ENCODE measurements at regions not wholly inside any gene's neighbourhood (a gene's known extent, or its start where the extent isn't known, plus 50 kb on each side); places are given as distances from the start of the nearest gene placed in this dataset.

DNA sequence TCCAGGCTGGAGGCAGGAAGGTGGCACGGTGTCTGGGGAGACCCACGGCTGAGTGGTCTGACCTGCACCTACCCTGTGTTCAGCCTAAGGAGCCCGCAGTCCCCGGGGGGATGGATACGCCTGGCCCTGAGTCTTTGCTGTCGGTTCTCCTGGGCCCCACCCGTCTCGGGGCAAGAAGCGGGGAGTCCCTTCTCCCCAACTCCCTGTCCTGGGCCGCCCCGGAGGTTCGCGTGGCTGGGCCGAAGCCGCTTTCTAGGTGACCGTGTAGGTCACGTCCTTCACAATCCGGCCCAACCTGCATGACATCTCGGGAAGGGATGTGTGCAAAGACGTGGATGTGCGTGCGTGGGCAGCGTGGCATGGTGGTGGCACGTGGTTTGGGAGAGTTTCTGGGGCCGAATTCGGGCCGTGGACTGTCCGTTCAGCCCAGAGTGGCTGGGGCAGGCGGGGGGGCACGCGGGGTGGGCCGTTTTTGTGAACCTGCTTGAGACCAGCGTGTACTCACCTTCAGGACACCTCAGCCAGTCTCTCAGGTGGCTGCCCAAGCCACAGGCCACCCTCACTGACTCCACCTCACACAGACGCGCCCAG is 103.3 kb downstream of the PTPRS start:
- Histone ChIP-seq H3K4me1 (no peaks in the 10 kb centered on the region), H3K27me3 (no peaks in the 10 kb centered on the region), H3K27ac (no peak overlapping the region), H3K4me3 (no peak overlapping the region), H3K9me3 (no peaks in the 10 kb centered on the region), H3K36me3 (no peaks in the 10 kb centered on the region)
- intact Hi-C loops (cut with DNase I; ENCODE audit: low total_unique reads) = no loop called here
- 94% methylated on average over 34 of the region's 35 CpGs; no CpG with 5 or more reads in 1 of the 2 donors for WGBS, 2 donors (ENCODE audit: low coverage in 1 of 2)
- DNase-seq = no peak
- no peak for TF ChIP-seq POLR2AphosphoS5 (IDR thresholded peaks at IDR 0.05)
- TF ChIP-seq CTCF (IDR thresholded peaks at IDR 0.05) = no peak
- in situ Hi-C loops (cut with MboI; ENCODE audit: low pct_ligation_motif_present in 1 of 4, low pct_unique_long_range_greater_than_20kb in 1 of 4, low sequenced_read_pairs in 3 of 4) = no loop called here

DNA sequence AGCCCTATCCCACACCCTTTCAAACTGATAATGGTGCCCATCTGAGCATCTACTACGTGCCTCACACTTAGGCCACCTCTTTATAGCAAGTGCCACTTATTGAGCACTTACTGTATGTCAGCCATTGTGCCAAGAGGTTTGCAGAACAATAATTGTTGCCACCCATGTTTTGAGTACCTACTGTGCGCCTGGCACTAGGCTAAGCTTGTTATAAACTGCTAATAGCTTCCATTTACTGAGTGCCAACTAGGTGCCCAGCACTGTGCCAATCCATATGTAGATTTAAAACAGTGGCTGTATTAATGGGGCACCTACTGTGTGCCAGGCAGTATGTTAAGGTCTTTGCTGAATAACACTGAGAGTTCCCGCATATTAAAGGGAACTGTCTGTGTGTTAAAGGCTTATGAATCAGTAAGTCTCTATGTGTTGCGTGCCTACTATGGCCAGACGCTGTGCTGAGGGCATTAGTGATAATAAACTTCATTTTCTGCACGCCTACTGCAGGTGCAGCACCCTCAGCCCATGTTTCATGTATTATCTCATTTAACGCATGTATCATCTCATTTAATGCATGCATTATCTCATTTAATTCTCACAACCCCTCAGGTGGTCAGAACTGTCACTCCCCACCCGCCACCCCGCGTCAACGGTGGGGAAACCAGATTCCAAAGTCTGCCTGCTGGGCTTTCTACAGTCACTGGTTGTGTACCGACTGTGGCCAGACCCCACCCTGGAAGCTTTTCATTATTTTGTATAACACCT is 105.0 kb downstream of the PTPRS start:
- intact Hi-C loops (cut with DNase I; ENCODE audit: low total_unique reads) = no loop called here
- in situ Hi-C loops (cut with MboI; ENCODE audit: low pct_ligation_motif_present in 1 of 4, low pct_unique_long_range_greater_than_20kb in 1 of 4, low sequenced_read_pairs in 3 of 4) = no loop called here
- TF ChIP-seq POLR2A (IDR thresholded peaks at IDR 0.05) (no peak), CTCF (IDR thresholded peaks at IDR 0.05) (no peak), EP300 (IDR thresholded peaks at IDR 0.05; ENCODE audit: low read depth) (no peak), POLR2AphosphoS5 (IDR thresholded peaks at IDR 0.05) (no peak)
- Histone ChIP-seq H3K9me3 (no peaks in the 10 kb centered on the region), H3K4me1 (no peaks in the 10 kb centered on the region), H3K27me3 (no peaks in the 10 kb centered on the region), H3K27ac (no peak overlapping the region), H3K36me3 (no peaks in the 10 kb centered on the region), H3K4me3 (no peak overlapping the region)
- WGBS, 2 donors (ENCODE audit: low coverage in 1 of 2) = 92 to 94% methylated on average over 8 to 12 of the region's 12 CpGs
- no peak for DNase-seq

GRCh38 chr19:5234412-5234811 is 106.2 kb downstream of the PTPRS start:
- intact Hi-C loops (cut with DNase I; ENCODE audit: low total_unique reads) = no loop called here
- Histone ChIP-seq H3K27me3 (no peaks in the 10 kb centered on the region), H3K4me1 (peaks cover 0 to 5% (median under 1%) of the 10 kb centered on the region in 4 donors), H3K4me3 (no peak overlapping the region), H3K9me3 (no peaks in the 10 kb centered on the region), H3K36me3 (no peaks in the 10 kb centered on the region), H3K27ac (no peak overlapping the region)
- 85 to 100% methylated on average over 2 to 3 of the region's 3 CpGs for WGBS, 2 donors (ENCODE audit: low coverage in 1 of 2)
- TF ChIP-seq POLR2A (IDR thresholded peaks at IDR 0.05) (no peak), EP300 (IDR thresholded peaks at IDR 0.05; ENCODE audit: low read depth) (no peak), CTCF (IDR thresholded peaks at IDR 0.05) (no peak), POLR2AphosphoS5 (IDR thresholded peaks at IDR 0.05) (no peak)
- in situ Hi-C loops (cut with MboI; ENCODE audit: low pct_ligation_motif_present in 1 of 4, low pct_unique_long_range_greater_than_20kb in 1 of 4, low sequenced_read_pairs in 3 of 4) = no loop called here
- DNase-seq = no peak

DNA sequence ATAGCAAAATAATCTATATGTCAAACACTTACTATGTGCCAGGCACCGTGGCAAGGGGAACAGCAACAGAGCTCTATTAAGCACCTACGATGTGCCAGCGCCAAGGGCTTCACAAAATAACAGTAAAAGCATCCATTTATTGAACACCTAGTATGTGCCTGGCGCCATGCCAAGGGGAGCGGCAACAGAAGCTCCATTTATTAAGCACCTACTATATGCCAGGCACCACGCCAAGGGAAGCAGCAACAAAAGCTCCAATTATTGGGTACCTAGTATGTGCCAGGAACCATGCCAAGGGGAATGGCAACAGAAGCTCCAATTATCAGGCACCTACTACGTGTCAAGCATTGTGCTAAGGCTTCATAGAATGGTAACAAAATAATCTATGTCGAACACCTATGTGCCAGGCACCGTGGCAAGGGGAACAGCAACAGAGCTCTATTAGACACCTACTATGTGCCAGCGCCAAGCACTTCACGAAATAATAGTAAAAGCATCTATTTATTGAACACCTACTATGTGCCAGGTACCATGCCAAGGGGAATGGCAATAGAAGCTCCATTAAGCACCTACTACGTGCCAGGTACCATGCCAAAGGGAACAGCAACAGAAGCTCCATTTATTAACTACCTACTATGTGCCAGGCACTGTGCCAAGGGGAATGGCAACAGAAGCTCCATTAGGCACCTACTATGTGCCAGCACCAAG is 107.7 kb downstream of the PTPRS start:
- WGBS, 2 donors (ENCODE audit: low coverage in 1 of 2) = 91 to 92% methylated on average over 7 to 12 of the region's 12 CpGs
- intact Hi-C loops (cut with DNase I; ENCODE audit: low total_unique reads) = no loop called here

More for the DNA sequence above, 107.7 kb downstream of the PTPRS start:
- DNase-seq = no peak
- H3K27ac ChIP-seq = no peak overlapping the region
- no peak for TF ChIP-seq EP300 (IDR thresholded peaks at IDR 0.05; ENCODE audit: low read depth)
- TF ChIP-seq POLR2AphosphoS5 (IDR thresholded peaks at IDR 0.05) = no peak
- TF ChIP-seq POLR2A (IDR thresholded peaks at IDR 0.05) = no peak
- TF ChIP-seq CTCF (IDR thresholded peaks at IDR 0.05) = no peak
- H3K36me3 ChIP-seq = no peaks in the 10 kb centered on the region
- no peaks in the 10 kb centered on the region for H3K9me3 ChIP-seq
- peaks cover 9% of the 10 kb centered on the region for H3K27me3 ChIP-seq
- H3K4me3 ChIP-seq = no peak overlapping the region
- peaks cover 0 to 8% (median 3%) of the 10 kb centered on the region in 4 donors for H3K4me1 ChIP-seq
- in situ Hi-C loops (cut with MboI; ENCODE audit: low pct_ligation_motif_present in 1 of 4, low pct_unique_long_range_greater_than_20kb in 1 of 4, low sequenced_read_pairs in 3 of 4) = no loop called here

Data from transverse colon (tissue), 4 donors.